WTC11 (cell line): ENCODE measurements at regions not wholly inside any gene's neighbourhood (a gene's known extent, or its start where the extent isn't known, plus 50 kb on each side); places are given as distances from the start of the nearest gene placed in this dataset.

Experiments
- ATAC-seq: fragments of 200-7000 bp; cut with Tn5 transposase; 2 replicates; pipeline ENCODE4 v1.10.0; 2021; ENCODE audit warnings: mild to moderate bottlenecking, moderate library complexity
- CTCF ChIA-PET: fragments of 300-600 bp; sonication (Branson Sonifier 250); formaldehyde crosslinking; loops from one replicate; lab custom pipeline; 2021; ENCODE audit warnings: antibody characterized with exemption; lab: Charles Lee
- POLR2A ChIA-PET: fragments of 350-600 bp; sonication (Branson Sonifier 250); formaldehyde crosslinking; loops from one replicate; lab custom pipeline; 2021; ENCODE audit warnings: antibody characterized with exemption; lab: Charles Lee
- DNase-seq: peaks from one replicate; pipeline ENCODE4 v3.0.0; 2021; ENCODE audit warnings: low spot score
- H3K27ac Mint-ChIP-seq: 2 replicates; pipeline ENCODE4 v1.8.0; 2021; ENCODE audit warnings: mixed read lengths
- H3K27me3 Mint-ChIP-seq: 2 replicates; pipeline ENCODE4 v1.8.0; 2021; ENCODE audit warnings: low read depth, mild to moderate bottlenecking, moderate library complexity, mixed read lengths
- H3K36me3 Mint-ChIP-seq: 2 replicates; pipeline ENCODE4 v1.8.0; 2021; ENCODE audit warnings: mixed read lengths
- H3K4me1 Mint-ChIP-seq: 2 replicates; pipeline ENCODE4 v1.8.0; 2022; ENCODE audit warnings: mixed read lengths
- H3K4me3 Mint-ChIP-seq: 2 replicates; pipeline ENCODE4 v1.8.0; 2021; ENCODE audit warnings: mild to moderate bottlenecking, moderate library complexity, mixed read lengths
- H3K9me3 Mint-ChIP-seq: 2 replicates; pipeline ENCODE4 v1.8.0; 2021; ENCODE audit warnings: mixed read lengths
- NFYB ChIP-seq: sonication (generic); formaldehyde crosslinking; conservative IDR thresholded peaks from 2 replicates; pipeline ENCODE4 v1.8.0; 2022; ENCODE audit warnings: low read depth, missing genetic modification reagents
- NR1H2 ChIP-seq: sonication (generic); formaldehyde crosslinking; IDR thresholded peaks from 2 replicates; pipeline ENCODE4 v1.9.0; 2021; ENCODE audit warnings: mild to moderate bottlenecking, moderate library complexity, missing genetic modification reagents
- NR2C2 ChIP-seq: sonication (generic); formaldehyde crosslinking; IDR thresholded peaks from 2 replicates; pipeline ENCODE4 v1.8.0; 2022; ENCODE audit warnings: mild to moderate bottlenecking, missing genetic modification reagents
- NR3C1 ChIP-seq: sonication (generic); formaldehyde crosslinking; conservative IDR thresholded peaks from 2 replicates; pipeline ENCODE4 v1.8.1; 2023; ENCODE audit warnings: low read depth, mild to moderate bottlenecking, missing genetic modification reagents
- TEAD1 ChIP-seq: sonication (generic); formaldehyde crosslinking; IDR thresholded peaks from 2 replicates; pipeline ENCODE4 v1.8.0; 2022; ENCODE audit warnings: mild to moderate bottlenecking, missing genetic modification reagents
- TP53 ChIP-seq: sonication (generic); formaldehyde crosslinking; IDR thresholded peaks from 2 replicates; pipeline ENCODE4 v1.8.1; 2023; ENCODE audit warnings: mild to moderate bottlenecking, missing genetic modification reagents
- ZNF423 ChIP-seq: fragments of 250-450 bp; sonication (Bioruptor Pico); IDR thresholded peaks from 2 replicates; pipeline ENCODE4 v2.1.2; 2022; ENCODE audit warnings: mild to moderate bottlenecking, moderate library complexity
- TF ChIP-seq, protein P1 (sequence below): fragments of 250-450 bp; sonication (Bioruptor Pico); IDR thresholded peaks from 2 replicates; pipeline ENCODE4 v1.9.0; 2021; ENCODE audit warnings: mild to moderate bottlenecking
- TF ChIP-seq, protein P2 (sequence below): sonication (generic); formaldehyde crosslinking; IDR thresholded peaks from 2 replicates; pipeline ENCODE4 v1.8.0; 2022; ENCODE audit warnings: mild to moderate bottlenecking, missing genetic modification reagents
- TF ChIP-seq, protein P3 (sequence below): sonication (generic); formaldehyde crosslinking; IDR thresholded peaks from 2 replicates; pipeline ENCODE4 v1.8.0; 2022; ENCODE audit warnings: mild to moderate bottlenecking, missing genetic modification reagents
- TF ChIP-seq, protein P4 (sequence below): sonication (generic); formaldehyde crosslinking; IDR thresholded peaks from 2 replicates; pipeline ENCODE4 v1.8.1; 2022; ENCODE audit warnings: low read depth, missing genetic modification reagents, borderline replicate concordance
- TF ChIP-seq, protein P5 (sequence below): sonication (generic); formaldehyde crosslinking; IDR thresholded peaks from 2 replicates; pipeline ENCODE4 v1.8.1; 2022; ENCODE audit warnings: low read depth, mild to moderate bottlenecking, moderate library complexity, missing genetic modification reagents, borderline replicate concordance
- TF ChIP-seq, protein P6 (sequence below): fragments of 250-450 bp; sonication (Bioruptor Pico); IDR thresholded peaks from 2 replicates; pipeline ENCODE4 v1.9.0; 2021; ENCODE audit warnings: moderate library complexity, mild to moderate bottlenecking, inconsistent platforms, borderline replicate concordance
- TF ChIP-seq, protein P7 (sequence below): sonication (generic); formaldehyde crosslinking; IDR thresholded peaks from 2 replicates; pipeline ENCODE4 v1.8.0; 2023; ENCODE audit warnings: missing genetic modification reagents
- TF ChIP-seq, protein P8 (sequence below): sonication (generic); formaldehyde crosslinking; IDR thresholded peaks from 2 replicates; pipeline ENCODE4 v1.8.0; 2022; ENCODE audit warnings: missing genetic modification reagents

DNA sequence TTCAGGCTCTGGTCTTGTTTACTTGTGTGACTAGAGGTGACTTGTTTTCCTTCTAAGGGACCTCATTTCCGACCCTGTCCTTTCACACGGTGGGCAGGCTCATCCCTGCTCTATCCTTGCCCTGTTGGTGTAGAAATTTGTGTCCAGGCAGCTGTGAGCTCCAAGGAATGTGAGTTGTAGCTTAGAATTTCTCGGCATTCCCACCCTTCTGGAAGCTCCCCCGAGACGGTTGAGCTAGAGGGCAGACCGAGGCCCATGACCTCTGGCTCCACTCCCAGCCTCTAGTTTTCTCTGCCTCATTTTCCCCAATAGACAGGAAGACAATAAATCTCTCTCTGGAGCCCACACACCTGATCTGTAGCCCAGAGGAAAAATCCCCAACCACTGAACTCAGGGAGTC lies 100.9 kb downstream of the NAV1 start:
- peaks cover 3% of the 10 kb centered on the region; the same call in 1 of the 2 replicates for H3K27me3 Mint-ChIP-seq
- H3K36me3 Mint-ChIP-seq = no peaks in the 10 kb centered on the region
- no peak overlapping the region for H3K4me3 Mint-ChIP-seq
- peaks cover 23% of the 10 kb centered on the region for H3K4me1 Mint-ChIP-seq
- DNase-seq (no peak), ATAC-seq (no peak)
- TF ChIP-seq, protein P1, sequence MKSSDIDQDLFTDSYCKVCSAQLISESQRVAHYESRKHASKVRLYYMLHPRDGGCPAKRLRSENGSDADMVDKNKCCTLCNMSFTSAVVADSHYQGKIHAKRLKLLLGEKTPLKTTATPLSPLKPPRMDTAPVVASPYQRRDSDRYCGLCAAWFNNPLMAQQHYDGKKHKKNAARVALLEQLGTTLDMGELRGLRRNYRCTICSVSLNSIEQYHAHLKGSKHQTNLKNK (CRISPR knock-in tag) = no peak
- TF ChIP-seq, protein P2, sequence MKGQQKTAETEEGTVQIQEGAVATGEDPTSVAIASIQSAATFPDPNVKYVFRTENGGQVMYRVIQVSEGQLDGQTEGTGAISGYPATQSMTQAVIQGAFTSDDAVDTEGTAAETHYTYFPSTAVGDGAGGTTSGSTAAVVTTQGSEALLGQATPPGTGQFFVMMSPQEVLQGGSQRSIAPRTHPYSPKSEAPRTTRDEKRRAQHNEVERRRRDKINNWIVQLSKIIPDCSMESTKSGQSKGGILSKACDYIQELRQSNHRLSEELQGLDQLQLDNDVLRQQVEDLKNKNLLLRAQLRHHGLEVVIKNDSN (CRISPR knock-in tag) = no peak
- TF ChIP-seq, protein P3, sequence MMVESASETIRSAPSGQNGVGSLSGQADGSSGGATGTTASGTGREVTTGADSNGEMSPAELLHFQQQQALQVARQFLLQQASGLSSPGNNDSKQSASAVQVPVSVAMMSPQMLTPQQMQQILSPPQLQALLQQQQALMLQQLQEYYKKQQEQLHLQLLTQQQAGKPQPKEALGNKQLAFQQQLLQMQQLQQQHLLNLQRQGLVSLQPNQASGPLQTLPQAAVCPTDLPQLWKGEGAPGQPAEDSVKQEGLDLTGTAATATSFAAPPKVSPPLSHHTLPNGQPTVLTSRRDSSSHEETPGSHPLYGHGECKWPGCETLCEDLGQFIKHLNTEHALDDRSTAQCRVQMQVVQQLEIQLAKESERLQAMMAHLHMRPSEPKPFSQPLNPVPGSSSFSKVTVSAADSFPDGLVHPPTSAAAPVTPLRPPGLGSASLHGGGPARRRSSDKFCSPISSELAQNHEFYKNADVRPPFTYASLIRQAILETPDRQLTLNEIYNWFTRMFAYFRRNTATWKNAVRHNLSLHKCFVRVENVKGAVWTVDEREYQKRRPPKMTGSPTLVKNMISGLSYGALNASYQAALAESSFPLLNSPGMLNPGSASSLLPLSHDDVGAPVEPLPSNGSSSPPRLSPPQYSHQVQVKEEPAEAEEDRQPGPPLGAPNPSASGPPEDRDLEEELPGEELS (CRISPR knock-in tag) = no peak
- TF ChIP-seq, protein P4, sequence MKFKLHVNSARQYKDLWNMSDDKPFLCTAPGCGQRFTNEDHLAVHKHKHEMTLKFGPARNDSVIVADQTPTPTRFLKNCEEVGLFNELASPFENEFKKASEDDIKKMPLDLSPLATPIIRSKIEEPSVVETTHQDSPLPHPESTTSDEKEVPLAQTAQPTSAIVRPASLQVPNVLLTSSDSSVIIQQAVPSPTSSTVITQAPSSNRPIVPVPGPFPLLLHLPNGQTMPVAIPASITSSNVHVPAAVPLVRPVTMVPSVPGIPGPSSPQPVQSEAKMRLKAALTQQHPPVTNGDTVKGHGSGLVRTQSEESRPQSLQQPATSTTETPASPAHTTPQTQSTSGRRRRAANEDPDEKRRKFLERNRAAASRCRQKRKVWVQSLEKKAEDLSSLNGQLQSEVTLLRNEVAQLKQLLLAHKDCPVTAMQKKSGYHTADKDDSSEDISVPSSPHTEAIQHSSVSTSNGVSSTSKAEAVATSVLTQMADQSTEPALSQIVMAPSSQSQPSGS (CRISPR knock-in tag) = no peak
- TF ChIP-seq, protein P5, sequence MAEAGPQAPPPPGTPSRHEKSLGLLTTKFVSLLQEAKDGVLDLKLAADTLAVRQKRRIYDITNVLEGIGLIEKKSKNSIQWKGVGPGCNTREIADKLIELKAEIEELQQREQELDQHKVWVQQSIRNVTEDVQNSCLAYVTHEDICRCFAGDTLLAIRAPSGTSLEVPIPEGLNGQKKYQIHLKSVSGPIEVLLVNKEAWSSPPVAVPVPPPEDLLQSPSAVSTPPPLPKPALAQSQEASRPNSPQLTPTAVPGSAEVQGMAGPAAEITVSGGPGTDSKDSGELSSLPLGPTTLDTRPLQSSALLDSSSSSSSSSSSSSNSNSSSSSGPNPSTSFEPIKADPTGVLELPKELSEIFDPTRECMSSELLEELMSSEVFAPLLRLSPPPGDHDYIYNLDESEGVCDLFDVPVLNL (CRISPR knock-in tag) = no peak
- TF ChIP-seq TP53 (CRISPR knock-in tag) = no peak
- no peak for TF ChIP-seq NR1H2 (CRISPR knock-in tag)
- TF ChIP-seq, protein P6, sequence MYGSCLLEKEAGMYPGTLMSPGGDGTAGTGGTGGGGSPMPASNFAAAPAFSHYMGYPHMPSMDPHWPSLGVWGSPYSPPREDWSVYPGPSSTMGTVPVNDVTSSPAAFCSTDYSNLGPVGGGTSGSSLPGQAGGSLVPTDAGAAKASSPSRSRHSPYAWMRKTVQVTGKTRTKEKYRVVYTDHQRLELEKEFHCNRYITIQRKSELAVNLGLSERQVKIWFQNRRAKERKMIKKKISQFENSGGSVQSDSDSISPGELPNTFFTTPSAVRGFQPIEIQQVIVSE (CRISPR knock-in tag) = no peak
- TF ChIP-seq, protein P7, sequence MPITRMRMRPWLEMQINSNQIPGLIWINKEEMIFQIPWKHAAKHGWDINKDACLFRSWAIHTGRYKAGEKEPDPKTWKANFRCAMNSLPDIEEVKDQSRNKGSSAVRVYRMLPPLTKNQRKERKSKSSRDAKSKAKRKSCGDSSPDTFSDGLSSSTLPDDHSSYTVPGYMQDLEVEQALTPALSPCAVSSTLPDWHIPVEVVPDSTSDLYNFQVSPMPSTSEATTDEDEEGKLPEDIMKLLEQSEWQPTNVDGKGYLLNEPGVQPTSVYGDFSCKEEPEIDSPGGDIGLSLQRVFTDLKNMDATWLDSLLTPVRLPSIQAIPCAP (CRISPR knock-in tag) = no peak
- TF ChIP-seq TEAD1 (CRISPR knock-in tag) = no peak
- no peak for TF ChIP-seq NFYB (CRISPR knock-in tag)
- TF ChIP-seq ZNF423 (CRISPR knock-in tag) = no peak
- TF ChIP-seq, protein P8, sequence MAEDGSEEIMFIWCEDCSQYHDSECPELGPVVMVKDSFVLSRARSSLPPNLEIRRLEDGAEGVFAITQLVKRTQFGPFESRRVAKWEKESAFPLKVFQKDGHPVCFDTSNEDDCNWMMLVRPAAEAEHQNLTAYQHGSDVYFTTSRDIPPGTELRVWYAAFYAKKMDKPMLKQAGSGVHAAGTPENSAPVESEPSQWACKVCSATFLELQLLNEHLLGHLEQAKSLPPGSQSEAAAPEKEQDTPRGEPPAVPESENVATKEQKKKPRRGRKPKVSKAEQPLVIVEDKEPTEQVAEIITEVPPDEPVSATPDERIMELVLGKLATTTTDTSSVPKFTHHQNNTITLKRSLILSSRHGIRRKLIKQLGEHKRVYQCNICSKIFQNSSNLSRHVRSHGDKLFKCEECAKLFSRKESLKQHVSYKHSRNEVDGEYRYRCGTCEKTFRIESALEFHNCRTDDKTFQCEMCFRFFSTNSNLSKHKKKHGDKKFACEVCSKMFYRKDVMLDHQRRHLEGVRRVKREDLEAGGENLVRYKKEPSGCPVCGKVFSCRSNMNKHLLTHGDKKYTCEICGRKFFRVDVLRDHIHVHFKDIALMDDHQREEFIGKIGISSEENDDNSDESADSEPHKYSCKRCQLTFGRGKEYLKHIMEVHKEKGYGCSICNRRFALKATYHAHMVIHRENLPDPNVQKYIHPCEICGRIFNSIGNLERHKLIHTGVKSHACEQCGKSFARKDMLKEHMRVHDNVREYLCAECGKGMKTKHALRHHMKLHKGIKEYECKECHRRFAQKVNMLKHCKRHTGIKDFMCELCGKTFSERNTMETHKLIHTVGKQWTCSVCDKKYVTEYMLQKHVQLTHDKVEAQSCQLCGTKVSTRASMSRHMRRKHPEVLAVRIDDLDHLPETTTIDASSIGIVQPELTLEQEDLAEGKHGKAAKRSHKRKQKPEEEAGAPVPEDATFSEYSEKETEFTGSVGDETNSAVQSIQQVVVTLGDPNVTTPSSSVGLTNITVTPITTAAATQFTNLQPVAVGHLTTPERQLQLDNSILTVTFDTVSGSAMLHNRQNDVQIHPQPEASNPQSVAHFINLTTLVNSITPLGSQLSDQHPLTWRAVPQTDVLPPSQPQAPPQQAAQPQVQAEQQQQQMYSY (CRISPR knock-in tag) = no peak
- TF ChIP-seq NR3C1 (CRISPR knock-in tag) = no peak
- no peak for TF ChIP-seq NR2C2 (CRISPR knock-in tag)
- H3K27ac Mint-ChIP-seq = no peak overlapping the region
- ChIA-PET POLR2A (interaction anchor here (0.7 kb wide), 1 partner anchor 45 kb away, joined by 3 read pairs; no protein-coding TSS in a partner anchor), CTCF (interaction anchor here (1.7 kb wide), 1 partner anchor 16 kb away, joined by 4 read pairs; no protein-coding TSS in a partner anchor)
- no peaks in the 10 kb centered on the region for H3K9me3 Mint-ChIP-seq
